Endothelial cell of umbilical vein (primary cell): ENCODE measurements at regions not wholly inside any gene's neighbourhood (a gene's known extent, or its start where the extent isn't known, plus 50 kb on each side); places are given as distances from the start of the nearest gene placed in this dataset.

Experiments used
- BruUV-seq: library from RNA; stranded (reverse); fragments of 400-500 nt; replicated peaks from 2 replicates; lab custom pipeline; 2021; lab: Mats Ljungman, UMichigan
- CTCF ChIA-PET: fragments of 300-600, 350-600 bp; sonication (Branson Sonifier 250); formaldehyde crosslinking; loops from one replicate; lab custom pipeline; 2021; ENCODE audit warnings: antibody characterized with exemption, inconsistent platforms; lab: Charles Lee
- POLR2A ChIA-PET: fragments of 300-600, 350-600 bp; sonication (Branson Sonifier 250); formaldehyde crosslinking; loops from one replicate; lab custom pipeline; 2021; ENCODE audit warnings: antibody characterized with exemption, inconsistent platforms; lab: Charles Lee
- DNase-seq: peaks from one replicate; pipeline ENCODE4 v3.0.0-alpha.2; 2011; ENCODE audit warnings: low read depth, low spot score
- FAIRE-seq: peaks from 2 replicates; lab custom pipeline; 2011; peaks lifted over from hg19 to GRCh38; lab: Jason Lieb, UNC
- H2AFZ ChIP-seq: 2 replicates; pipeline ENCODE4 v1.6.0; 2012; ENCODE audit warnings: low read depth, low read length, control low read depth, inconsistent platforms
- H3K27ac ChIP-seq: 2 replicates; pipeline ENCODE4 v1.5.1; 2011; ENCODE audit warnings: low read depth, mild to moderate bottlenecking, control low read depth, low read length, moderate library complexity; ENCODE audit not compliant: insufficient read depth
- H3K27me3 ChIP-seq, 2 experiments: 2 replicates each; pipeline versions ENCODE4 v1.6.0 to v1.6.1; 2011; ENCODE audit warnings: low read length in 2 of 2, mixed read lengths in 1 of 2; ENCODE audit not compliant: control insufficient read depth in 2 of 2, insufficient read depth in 2 of 2
- H3K36me3 ChIP-seq, 2 experiments: 2 replicates in 1 of 2; 3 replicates in 1 of 2; pipeline ENCODE4 v1.5.1; 2011; ENCODE audit warnings: low read length in 2 of 2, mild to moderate bottlenecking in 1 of 2, moderate library complexity in 1 of 2; ENCODE audit not compliant: control insufficient read depth in 2 of 2, insufficient read depth in 2 of 2; ENCODE audit errors: extremely low read depth in 1 of 2
- H3K4me1 ChIP-seq: 3 replicates; pipeline ENCODE4 v1.5.1; 2011; ENCODE audit warnings: mild to moderate bottlenecking, low read length; ENCODE audit not compliant: control insufficient read depth, insufficient read depth; ENCODE audit errors: extremely low read depth
- H3K4me2 ChIP-seq: 2 replicates; pipeline ENCODE4 v1.6.1; 2011; ENCODE audit warnings: low read length, control low read depth, mixed read lengths; ENCODE audit not compliant: insufficient read depth
- H3K4me3 ChIP-seq, 3 experiments: fragments of 200-600 bp in 1 of 3; sonication (generic), shearing (Covaris generic) in 1 of 3; replicated peaks in 1 of 3; 2 replicates each; pipeline ENCODE4 v1.5.1; 2011 to 2016; ENCODE audit warnings: control low read depth in 3 of 3, low read length in 3 of 3, mild to moderate bottlenecking in 2 of 3, inconsistent platforms in 1 of 3, low read depth in 1 of 3, moderate library complexity in 1 of 3; ENCODE audit not compliant: insufficient read depth in 1 of 3
- H3K79me2 ChIP-seq: 2 replicates; pipeline ENCODE4 v1.6.0; 2012; ENCODE audit warnings: low read length, inconsistent platforms; ENCODE audit not compliant: control insufficient read depth, insufficient read depth
- H3K9ac ChIP-seq: replicated peaks from 2 replicates; pipeline ENCODE3; 2011; ENCODE audit warnings: low read length, control low read depth; ENCODE audit not compliant: insufficient read depth; ENCODE audit errors: extremely low read depth
- H3K9me1 ChIP-seq: replicated peaks from 3 replicates; pipeline ENCODE4 v1.6.0; 2011; ENCODE audit warnings: mild to moderate bottlenecking, low read length; ENCODE audit not compliant: control insufficient read depth, insufficient read depth; ENCODE audit errors: extremely low read depth
- H3K9me3 ChIP-seq: replicated peaks from 2 replicates; pipeline ENCODE4 v1.5.1; 2012; ENCODE audit warnings: low read length, inconsistent platforms; ENCODE audit not compliant: control insufficient read depth, insufficient read depth
- H4K20me1 ChIP-seq: replicated peaks from 2 replicates; pipeline ENCODE3; 2011; ENCODE audit warnings: mild to moderate bottlenecking, low read length; ENCODE audit not compliant: control insufficient read depth, insufficient read depth; ENCODE audit errors: extremely low read depth
- EZH2 ChIP-seq: IDR thresholded peaks from 2 replicates; pipeline ENCODE4 v1.6.1; 2012; ENCODE audit warnings: borderline replicate concordance, low read depth, mild to moderate bottlenecking, moderate library complexity, low read length, inconsistent platforms; ENCODE audit not compliant: severe bottlenecking
- FOS ChIP-seq: IDR thresholded peaks from 2 replicates; pipeline ENCODE4 v1.6.1; 2011; ENCODE audit warnings: mild to moderate bottlenecking, low read length, moderate library complexity, borderline replicate concordance; ENCODE audit not compliant: insufficient read depth
- GATA2 ChIP-seq: IDR thresholded peaks from 2 replicates; pipeline ENCODE4 v1.7.0; 2011; ENCODE audit warnings: low read depth, mild to moderate bottlenecking, moderate library complexity, mixed read lengths, low read length; ENCODE audit not compliant: insufficient read length, insufficient read depth
- JUN ChIP-seq: IDR thresholded peaks from 2 replicates; pipeline ENCODE4 v1.6.1; 2011; ENCODE audit warnings: borderline replicate concordance, low read depth; ENCODE audit not compliant: insufficient read length, insufficient read depth
- MYC ChIP-seq: IDR thresholded peaks from one replicate; pipeline ENCODE4 v1.6.1; 2011; ENCODE audit warnings: mild to moderate bottlenecking, low read depth, low read length
- POLR2A ChIP-seq: IDR thresholded peaks from 2 replicates; pipeline ENCODE4 v1.6.1; 2012; ENCODE audit warnings: low read depth, mild to moderate bottlenecking, control low read depth, low read length
- POLR2AphosphoS5 ChIP-seq: IDR thresholded peaks from 2 replicates; pipeline ENCODE4 v1.6.1; 2012; ENCODE audit warnings: low read depth, mild to moderate bottlenecking, control low read depth, low read length, moderate library complexity; ENCODE audit not compliant: insufficient read depth
- dilution Hi-C: fragments of 300-500 bp; cut with MboI; formaldehyde crosslinking; loops from one replicate; pipeline ENCODE4 v1.15.0; 2019; ENCODE audit warnings: low sequenced_read_pairs; ENCODE audit not compliant: extremely low pct_ligation_motif_present
- intact Hi-C: fragments of 100-400 bp; cut with micrococcal nuclease; formaldehyde crosslinking; loops from one replicate; pipeline ENCODE4 v1.10.0; 2022
- TF ChIP-seq, protein P1 (sequence below): IDR thresholded peaks from 2 replicates; pipeline ENCODE4 v1.6.1; 2011; ENCODE audit not compliant: insufficient read depth, insufficient read length
- TF ChIP-seq, protein P2 (sequence below), 2 donors: IDR thresholded peaks; 1 replicate in 1 of 2; 2 replicates in 1 of 2; pipeline ENCODE4 v1.5.1; 2011; ENCODE audit warnings: low read length in 2 of 2, mild to moderate bottlenecking in 2 of 2, moderate library complexity in 2 of 2, control low read depth in 1 of 2, inconsistent platforms in 1 of 2, low read depth in 1 of 2; ENCODE audit not compliant: insufficient read depth in 1 of 2; ENCODE audit errors: extremely low read depth in 1 of 2

DNA sequence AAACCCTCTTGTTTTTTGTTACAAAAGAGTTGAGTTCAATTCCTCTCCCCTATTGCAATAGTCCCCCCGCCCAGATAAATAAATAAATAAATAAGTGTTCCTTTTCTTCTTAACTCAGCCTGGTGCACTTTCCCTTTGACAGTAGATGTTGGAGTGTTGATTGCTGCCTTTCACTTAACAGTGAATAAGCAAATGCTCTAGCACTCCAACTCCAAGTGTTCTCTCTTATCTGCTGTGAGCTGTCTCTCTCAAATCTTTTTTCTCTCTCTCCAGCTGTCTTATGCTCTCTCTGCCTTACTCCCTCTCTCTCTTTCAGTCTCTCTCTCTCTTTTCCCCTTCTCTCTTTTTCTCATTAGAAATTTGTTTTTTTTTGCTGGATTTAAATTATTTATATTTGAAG, 216.7 kb downstream of the TMX3 start:
- FAIRE-seq (no peak), DNase-seq (no peak)
- Histone ChIP-seq H3K36me3 (no peaks in the 10 kb centered on the region), H3K27ac (no peak overlapping the region), H3K27me3 (no peaks in the 10 kb centered on the region), H4K20me1 (no peaks in the 10 kb centered on the region), H2AFZ (no peak overlapping the region), H3K9me3 (no peaks in the 10 kb centered on the region), H3K4me1 (no peaks in the 10 kb centered on the region), H3K9ac (no peak overlapping the region), H3K4me2 (no peak overlapping the region), H3K4me3 (no peak overlapping the region), H3K9me1 (no peaks in the 10 kb centered on the region), H3K79me2 (no peaks in the 10 kb centered on the region)
- TF ChIP-seq POLR2AphosphoS5 (no peak), POLR2A (no peak), JUN (no peak)
- TF ChIP-seq, protein P1, sequence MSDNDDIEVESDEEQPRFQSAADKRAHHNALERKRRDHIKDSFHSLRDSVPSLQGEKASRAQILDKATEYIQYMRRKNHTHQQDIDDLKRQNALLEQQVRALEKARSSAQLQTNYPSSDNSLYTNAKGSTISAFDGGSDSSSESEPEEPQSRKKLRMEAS: no peak
- ChIA-PET CTCF (no interaction called here), POLR2A (no interaction called here)
- intact Hi-C loops (no loop called here), dilution Hi-C loops (no loop called here)
- no TSS peak for BruUV-seq

DNA sequence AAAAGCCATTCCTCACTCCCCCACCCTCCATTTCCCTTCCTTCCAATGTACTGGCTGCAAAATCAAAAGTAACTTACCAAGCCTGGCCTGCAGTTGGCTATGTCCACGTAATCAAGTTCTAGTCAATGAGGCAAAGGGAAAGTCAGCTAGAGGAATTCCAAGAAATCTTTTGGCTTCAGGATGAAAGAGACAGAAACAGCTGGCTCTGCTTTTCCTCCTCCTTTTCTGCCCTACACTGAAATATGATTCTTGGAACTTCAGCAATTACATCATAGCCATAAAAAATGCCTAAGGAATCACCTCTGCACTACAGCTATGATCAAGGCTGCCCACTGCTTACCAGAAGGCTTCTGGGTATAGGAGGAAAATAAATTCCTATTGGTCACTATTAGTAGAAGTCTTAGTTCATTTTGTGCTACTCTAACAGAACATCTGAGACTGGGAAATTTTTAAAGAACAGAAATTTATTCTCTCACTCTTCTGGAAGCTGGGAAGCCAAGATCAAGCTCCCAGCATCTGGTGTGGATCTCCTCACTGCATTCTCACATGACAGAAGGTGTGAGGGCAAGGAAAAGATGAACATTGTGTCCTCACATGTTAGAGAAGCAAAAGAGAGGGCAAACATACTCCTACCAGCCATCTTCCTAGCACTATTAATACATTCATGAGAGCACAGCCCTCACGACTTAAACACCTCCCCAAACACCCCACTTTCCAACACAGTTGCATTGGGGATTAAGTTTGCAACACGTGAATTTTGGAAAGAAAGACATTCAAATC, 219.9 kb downstream of the TMX3 start:
- Histone ChIP-seq H3K36me3 (no peaks in the 10 kb centered on the region), H3K4me1 (no peaks in the 10 kb centered on the region), H3K9ac (no peak overlapping the region), H4K20me1 (no peaks in the 10 kb centered on the region), H3K79me2 (no peaks in the 10 kb centered on the region), H3K9me1 (no peaks in the 10 kb centered on the region), H3K4me3 (no peak overlapping the region), H3K9me3 (no peaks in the 10 kb centered on the region), H3K27ac (no peak overlapping the region), H3K4me2 (no peak overlapping the region), H2AFZ (no peak overlapping the region), H3K27me3 (no peaks in the 10 kb centered on the region)
- ChIA-PET POLR2A (no interaction called here), CTCF (no interaction called here)
- TF ChIP-seq MYC: no peak
- TF ChIP-seq, protein P2, sequence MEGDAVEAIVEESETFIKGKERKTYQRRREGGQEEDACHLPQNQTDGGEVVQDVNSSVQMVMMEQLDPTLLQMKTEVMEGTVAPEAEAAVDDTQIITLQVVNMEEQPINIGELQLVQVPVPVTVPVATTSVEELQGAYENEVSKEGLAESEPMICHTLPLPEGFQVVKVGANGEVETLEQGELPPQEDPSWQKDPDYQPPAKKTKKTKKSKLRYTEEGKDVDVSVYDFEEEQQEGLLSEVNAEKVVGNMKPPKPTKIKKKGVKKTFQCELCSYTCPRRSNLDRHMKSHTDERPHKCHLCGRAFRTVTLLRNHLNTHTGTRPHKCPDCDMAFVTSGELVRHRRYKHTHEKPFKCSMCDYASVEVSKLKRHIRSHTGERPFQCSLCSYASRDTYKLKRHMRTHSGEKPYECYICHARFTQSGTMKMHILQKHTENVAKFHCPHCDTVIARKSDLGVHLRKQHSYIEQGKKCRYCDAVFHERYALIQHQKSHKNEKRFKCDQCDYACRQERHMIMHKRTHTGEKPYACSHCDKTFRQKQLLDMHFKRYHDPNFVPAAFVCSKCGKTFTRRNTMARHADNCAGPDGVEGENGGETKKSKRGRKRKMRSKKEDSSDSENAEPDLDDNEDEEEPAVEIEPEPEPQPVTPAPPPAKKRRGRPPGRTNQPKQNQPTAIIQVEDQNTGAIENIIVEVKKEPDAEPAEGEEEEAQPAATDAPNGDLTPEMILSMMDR (IDR thresholded peaks at IDR 0.05; ENCODE audit: extremely low read depth in 1 of 2, insufficient read depth in 1 of 2, low read depth in 1 of 2, low read length in 2 of 2): no peak
- TF ChIP-seq JUN: no peak
- no peak for TF ChIP-seq POLR2A
- no peak for TF ChIP-seq POLR2AphosphoS5
- no peak for TF ChIP-seq FOS
- TF ChIP-seq GATA2: no peak
- TF ChIP-seq, protein P1: no peak
- no peak for TF ChIP-seq EZH2
- dilution Hi-C loops (no loop called here), intact Hi-C loops (no loop called here)
- FAIRE-seq: no peak
- no peak for DNase-seq
- no TSS peak for BruUV-seq
